ENCODE measurements at regions not wholly inside any gene's neighbourhood (a gene's known extent, or its start where the extent isn't known, plus 50 kb on each side); places are given as distances from the start of the nearest gene placed in this dataset.
A peak's percentile ranks its signal among the peaks of the same experiment; 100 is the strongest.

DNA sequence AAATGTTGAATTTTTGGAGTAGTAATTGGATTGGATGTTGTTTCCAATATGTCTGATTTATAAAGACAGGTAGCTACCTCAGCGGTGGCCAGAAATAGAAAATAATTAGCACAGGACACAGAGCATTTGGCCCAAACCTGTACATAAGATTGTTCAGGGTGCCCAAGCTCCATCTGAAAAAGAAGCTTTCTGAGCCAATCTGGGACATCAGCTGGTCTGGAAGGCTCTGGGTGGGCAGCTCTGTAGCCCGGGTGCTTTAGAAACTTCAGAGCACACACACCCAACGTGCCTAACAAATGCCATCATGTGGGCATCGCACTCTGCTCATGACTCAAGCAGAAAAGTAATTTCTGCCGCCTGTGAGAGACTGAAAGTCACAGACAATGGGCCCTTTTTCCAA, 460.7 kb downstream of the ICE1 start:
- Histone ChIP-seq H3K27me3 (peaks cover 17% of the 10 kb centered on the region), H3K9ac (no peak overlapping the region), H3K27ac (no peak overlapping the region), H3K79me2 (ENCODE audit: low read depth) (no peaks in the 10 kb centered on the region), H3K4me3 (no peak overlapping the region), H3K4me2 (no peak overlapping the region), H3K36me3 (no peaks in the 10 kb centered on the region), H3K9me3 (ENCODE audit: low read depth) (no peaks in the 10 kb centered on the region), H4K20me1 (ENCODE audit: low read depth) (no peaks in the 10 kb centered on the region), H3K4me1 (no peaks in the 10 kb centered on the region), H2AFZ (replicated peaks) (no peak overlapping the region), H3F3A (ENCODE audit: low read depth) (no peaks in the 10 kb centered on the region)
- Mint-ChIP-seq H3K36me3 (no peaks in the 10 kb centered on the region), H3K9me3 (peaks cover 2% of the 10 kb centered on the region), H3K27ac (no peak overlapping the region), H3K27me3 (ENCODE audit: insufficient read depth, low read depth) (peaks cover 8% of the 10 kb centered on the region), H3K4me3 (no peak overlapping the region), H3K4me1 (peaks cover 10% of the 10 kb centered on the region)
- TF ChIP-seq, protein P1, sequence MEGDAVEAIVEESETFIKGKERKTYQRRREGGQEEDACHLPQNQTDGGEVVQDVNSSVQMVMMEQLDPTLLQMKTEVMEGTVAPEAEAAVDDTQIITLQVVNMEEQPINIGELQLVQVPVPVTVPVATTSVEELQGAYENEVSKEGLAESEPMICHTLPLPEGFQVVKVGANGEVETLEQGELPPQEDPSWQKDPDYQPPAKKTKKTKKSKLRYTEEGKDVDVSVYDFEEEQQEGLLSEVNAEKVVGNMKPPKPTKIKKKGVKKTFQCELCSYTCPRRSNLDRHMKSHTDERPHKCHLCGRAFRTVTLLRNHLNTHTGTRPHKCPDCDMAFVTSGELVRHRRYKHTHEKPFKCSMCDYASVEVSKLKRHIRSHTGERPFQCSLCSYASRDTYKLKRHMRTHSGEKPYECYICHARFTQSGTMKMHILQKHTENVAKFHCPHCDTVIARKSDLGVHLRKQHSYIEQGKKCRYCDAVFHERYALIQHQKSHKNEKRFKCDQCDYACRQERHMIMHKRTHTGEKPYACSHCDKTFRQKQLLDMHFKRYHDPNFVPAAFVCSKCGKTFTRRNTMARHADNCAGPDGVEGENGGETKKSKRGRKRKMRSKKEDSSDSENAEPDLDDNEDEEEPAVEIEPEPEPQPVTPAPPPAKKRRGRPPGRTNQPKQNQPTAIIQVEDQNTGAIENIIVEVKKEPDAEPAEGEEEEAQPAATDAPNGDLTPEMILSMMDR (IDR thresholded peaks at IDR 0.05) = no peak
- TF ChIP-seq EZH2 (IDR thresholded peaks at IDR 0.05) = no peak
- TF ChIP-seq EZH2phosphoT487 (IDR thresholded peaks at IDR 0.05) = no peak
- no peak for DNase-seq (ENCODE audit: low spot score)

DNA sequence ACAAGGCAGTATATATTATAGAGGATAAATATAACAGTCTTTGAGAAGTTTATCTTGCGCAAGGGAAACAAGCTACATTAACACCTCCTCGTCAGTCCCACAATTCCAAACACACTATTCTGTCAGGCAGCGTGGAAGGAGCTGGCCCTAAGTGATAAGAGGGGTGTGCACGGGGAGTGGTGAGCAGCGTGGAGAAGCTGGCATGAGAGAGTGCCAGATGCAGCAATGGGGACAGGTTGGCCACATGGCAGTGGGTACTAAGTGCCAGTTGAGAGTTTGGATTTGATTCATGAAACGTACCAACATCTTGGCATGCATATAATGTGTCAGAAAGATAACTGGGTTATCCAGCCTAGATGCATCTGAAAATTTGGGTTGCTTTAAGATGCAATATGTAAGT, 460.2 kb downstream of the ICE1 start:
- Mint-ChIP-seq H3K9me3 (peaks cover 2% of the 10 kb centered on the region), H3K27me3 (ENCODE audit: insufficient read depth, low read depth) (peaks cover 8% of the 10 kb centered on the region), H3K36me3 (no peaks in the 10 kb centered on the region), H3K4me1 (peaks cover 7% of the 10 kb centered on the region), H3K27ac (no peak overlapping the region), H3K4me3 (no peak overlapping the region)
- H2AFZ ChIP-seq (replicated peaks) = no peak overlapping the region
- H3K4me1 ChIP-seq = no peaks in the 10 kb centered on the region
- H3K9me3 ChIP-seq (ENCODE audit: low read depth) = no peaks in the 10 kb centered on the region
- H3F3A ChIP-seq (ENCODE audit: low read depth) = no peaks in the 10 kb centered on the region
- no peak for TF ChIP-seq EZH2 (IDR thresholded peaks at IDR 0.05)
- no peak for TF ChIP-seq EZH2phosphoT487 (IDR thresholded peaks at IDR 0.05)
- TF ChIP-seq, protein P1 (IDR thresholded peaks at IDR 0.05) = no peak
- no peaks in the 10 kb centered on the region for H3K79me2 ChIP-seq (ENCODE audit: low read depth)
- no peaks in the 10 kb centered on the region for H4K20me1 ChIP-seq (ENCODE audit: low read depth)
- H3K27ac ChIP-seq = no peak overlapping the region
- no peak overlapping the region for H3K4me3 ChIP-seq
- no peaks in the 10 kb centered on the region for H3K36me3 ChIP-seq
- peaks cover 14% of the 10 kb centered on the region for H3K27me3 ChIP-seq
- no peak overlapping the region for H3K4me2 ChIP-seq
- no peak for DNase-seq (ENCODE audit: low spot score)
- H3K9ac ChIP-seq = no peak overlapping the region

DNA sequence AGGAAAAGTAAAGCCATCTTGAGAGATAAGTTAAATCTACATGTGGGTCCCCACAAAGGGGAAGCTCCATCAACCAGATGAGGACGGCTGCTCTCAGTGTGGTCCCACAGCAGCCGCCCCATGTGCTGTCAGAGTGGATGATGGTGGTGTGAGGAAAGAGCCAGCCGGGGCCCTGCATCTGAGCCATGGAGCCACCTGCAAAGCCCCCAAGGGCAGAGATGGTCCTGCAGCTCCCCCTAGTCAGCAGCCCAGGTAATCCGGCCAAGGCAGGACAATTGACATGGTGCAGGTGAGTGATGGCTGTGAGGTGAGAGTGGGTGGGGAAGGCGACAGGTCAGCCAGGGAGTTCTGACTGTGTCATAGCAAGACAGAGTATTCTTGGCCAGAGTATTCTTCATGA, 458.8 kb downstream of the ICE1 start:
- no peak for TF ChIP-seq EZH2phosphoT487 (IDR thresholded peaks at IDR 0.05)
- no peak for TF ChIP-seq EZH2 (IDR thresholded peaks at IDR 0.05)
- TF ChIP-seq, protein P1 (IDR thresholded peaks at IDR 0.05) = peak; percentile 50
- no peaks in the 10 kb centered on the region for H3K36me3 Mint-ChIP-seq

More for the DNA sequence above, 458.8 kb downstream of the ICE1 start:
- Histone ChIP-seq H3K4me3 (no peak overlapping the region), H3K4me2 (no peak overlapping the region), H2AFZ (replicated peaks) (no peak overlapping the region), H3F3A (ENCODE audit: low read depth) (no peaks in the 10 kb centered on the region), H3K4me1 (no peaks in the 10 kb centered on the region), H3K9me3 (ENCODE audit: low read depth) (no peaks in the 10 kb centered on the region), H3K36me3 (no peaks in the 10 kb centered on the region), H4K20me1 (ENCODE audit: low read depth) (no peaks in the 10 kb centered on the region), H3K79me2 (ENCODE audit: low read depth) (no peaks in the 10 kb centered on the region), H3K27ac (no peak overlapping the region), H3K27me3 (peaks cover under 1% of the 10 kb centered on the region), H3K9ac (no peak overlapping the region)
- Mint-ChIP-seq H3K27ac (no peak overlapping the region), H3K4me3 (no peak overlapping the region), H3K9me3 (no peaks in the 10 kb centered on the region), H3K27me3 (ENCODE audit: insufficient read depth, low read depth) (peaks cover 5% of the 10 kb centered on the region), H3K4me1 (peaks cover 4% of the 10 kb centered on the region)
- peak; percentile 55 for DNase-seq (ENCODE audit: low spot score)

All from neural progenitor cell (in vitro differentiated cells).